Liver (tissue), 3 donors: ENCODE measurements at regions not wholly inside any gene's neighbourhood (a gene's known extent, or its start where the extent isn't known, plus 50 kb on each side); places are given as distances from the start of the nearest gene placed in this dataset.

Experiments
- CTCF ChIP-seq: fragments of 150-350 bp; IDR thresholded peaks from 2 replicates; pipeline ENCODE4 v1.5.1; 2017; ENCODE audit warnings: improper control_type of control experiment, low read depth, low read length; ENCODE audit not compliant: missing input control
- EGR1 ChIP-seq, 2 donors: IDR thresholded peaks; 2 replicates each; pipeline ENCODE4 v1.6.1; 2016 to 2018; ENCODE audit warnings: antibody characterized with exemption in 2 of 2, low read depth in 2 of 2
- FOXA1 ChIP-seq: IDR thresholded peaks from 2 replicates; pipeline ENCODE4 v1.6.1; 2016; ENCODE audit warnings: antibody characterized with exemption
- JUND ChIP-seq, 2 donors: IDR thresholded peaks; 2 replicates each; pipeline ENCODE4 v1.6.1; 2016; ENCODE audit warnings: antibody characterized with exemption in 2 of 2
- RAD21 ChIP-seq, 2 donors: IDR thresholded peaks; 2 replicates each; pipeline ENCODE4 v1.6.1; 2016; ENCODE audit warnings: antibody characterized with exemption in 2 of 2, mild to moderate bottlenecking in 2 of 2
- REST ChIP-seq: IDR thresholded peaks from 2 replicates; pipeline ENCODE4 v1.6.1; 2016; ENCODE audit warnings: antibody characterized with exemption, mild to moderate bottlenecking
- SP1 ChIP-seq: IDR thresholded peaks from 2 replicates; pipeline ENCODE4 v1.6.1; 2018; ENCODE audit warnings: antibody characterized with exemption, mild to moderate bottlenecking
- YY1 ChIP-seq: IDR thresholded peaks from 2 replicates; pipeline ENCODE4 v1.6.1; 2016; ENCODE audit warnings: antibody characterized with exemption, mild to moderate bottlenecking
- TF ChIP-seq, protein P1 (sequence below): IDR thresholded peaks from 2 replicates; pipeline ENCODE4 v1.6.1; 2016; ENCODE audit warnings: antibody characterized with exemption
- donor health status: healthy.
- donor health status: healthy.

- TF ChIP-seq FOXA1: no peak
- TF ChIP-seq CTCF: no peak
- no peak for TF ChIP-seq REST
- TF ChIP-seq EGR1 (IDR thresholded peaks at IDR 0.05; ENCODE audit: low read depth in 2 of 2): no peak
- TF ChIP-seq RAD21 (IDR thresholded peaks at IDR 0.05): no peak
- TF ChIP-seq, protein P1, sequence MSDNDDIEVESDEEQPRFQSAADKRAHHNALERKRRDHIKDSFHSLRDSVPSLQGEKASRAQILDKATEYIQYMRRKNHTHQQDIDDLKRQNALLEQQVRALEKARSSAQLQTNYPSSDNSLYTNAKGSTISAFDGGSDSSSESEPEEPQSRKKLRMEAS: no peak
- no peak for TF ChIP-seq SP1
- TF ChIP-seq JUND (IDR thresholded peaks at IDR 0.05): no peak
- TF ChIP-seq YY1: no peak
These were observed 909.3 kb upstream of the GHITM start for GRCh38 chr10:83229991-83230390.
